HepG2 (cell line): ENCODE measurements at regions not wholly inside any gene's neighbourhood (a gene's known extent, or its start where the extent isn't known, plus 50 kb on each side); places are given as distances from the start of the nearest gene placed in this dataset.

Experiments used
- CC2D1A ChIP-seq: sonication (generic); formaldehyde crosslinking; IDR thresholded peaks from 2 replicates; pipeline ENCODE4 v1.8.1; 2023; ENCODE audit warnings: mild to moderate bottlenecking, missing genetic modification reagents
- FOXJ3 ChIP-seq: sonication (generic); formaldehyde crosslinking; IDR thresholded peaks from 2 replicates; pipeline ENCODE4 v1.4.0; 2020; ENCODE audit warnings: missing genetic modification reagents, mild to moderate bottlenecking, borderline replicate concordance
- FOXO1 ChIP-seq: sonication (generic); formaldehyde crosslinking; IDR thresholded peaks from 2 replicates; pipeline ENCODE4 v1.4.0; 2020; ENCODE audit warnings: missing genetic modification reagents
- HDAC1 ChIP-seq: sonication (generic); formaldehyde crosslinking; IDR thresholded peaks from 2 replicates; pipeline ENCODE4 v1.5.1; 2020; ENCODE audit warnings: mild to moderate bottlenecking, missing genetic modification reagents
- HNF4G ChIP-seq, 2 experiments: sonication (generic) in 1 of 2; formaldehyde crosslinking in 1 of 2; IDR thresholded peaks; 2 replicates each; pipeline versions ENCODE4 v1.4.0 to v1.6.1; 2011 to 2020; ENCODE audit warnings: borderline replicate concordance in 2 of 2, low read depth in 2 of 2, mild to moderate bottlenecking in 2 of 2, low read length in 1 of 2, missing genetic modification reagents in 1 of 2, moderate library complexity in 1 of 2
- KAT8 ChIP-seq: IDR thresholded peaks from 2 replicates; pipeline ENCODE4 v1.6.1; 2016; ENCODE audit warnings: missing genetic modification reagents, missing compliant biosample characterization
- NCOA2 ChIP-seq: sonication (generic); formaldehyde crosslinking; IDR thresholded peaks from 2 replicates; pipeline ENCODE4 v1.8.0; 2022; ENCODE audit warnings: inconsistent platforms
- RARA ChIP-seq: IDR thresholded peaks from 2 replicates; pipeline ENCODE4 v1.6.1; 2016; ENCODE audit warnings: missing genetic modification reagents, missing compliant biosample characterization
- SALL1 ChIP-seq: sonication (generic); formaldehyde crosslinking; IDR thresholded peaks from 2 replicates; pipeline ENCODE4 v1.8.0; 2022; ENCODE audit warnings: mild to moderate bottlenecking, missing genetic modification reagents
- SAP130 ChIP-seq: IDR thresholded peaks from 2 replicates; pipeline ENCODE4 v1.6.1; 2016; ENCODE audit warnings: low read depth
- TCF7 ChIP-seq: sonication (generic); IDR thresholded peaks from 2 replicates; pipeline ENCODE4 v1.6.1; 2016; ENCODE audit warnings: antibody characterized with exemption, low read depth
- ZBTB20 ChIP-seq: sonication (generic); formaldehyde crosslinking; IDR thresholded peaks from 2 replicates; pipeline ENCODE4 v1.8.1; 2023; ENCODE audit warnings: missing genetic modification reagents, low read depth, mild to moderate bottlenecking, borderline replicate concordance
- ZBTB7B ChIP-seq: sonication (generic); formaldehyde crosslinking; IDR thresholded peaks from 2 replicates; pipeline ENCODE4 v1.4.0; 2020; ENCODE audit warnings: missing genetic modification reagents
- ZFX ChIP-seq: sonication (generic); formaldehyde crosslinking; IDR thresholded peaks from 2 replicates; pipeline ENCODE4 v1.4.0; 2020; ENCODE audit warnings: mild to moderate bottlenecking, low read depth, missing genetic modification reagents, moderate library complexity
- ZNF138 ChIP-seq: sonication (generic); formaldehyde crosslinking; IDR thresholded peaks from 2 replicates; pipeline ENCODE4 v1.5.0; 2020; ENCODE audit warnings: mild to moderate bottlenecking, low read depth, missing genetic modification reagents
- ZNF331 ChIP-seq: sonication (generic); formaldehyde crosslinking; IDR thresholded peaks from 2 replicates; pipeline ENCODE4 v1.4.0; 2020; ENCODE audit warnings: missing genetic modification reagents
- ZNF766 ChIP-seq: sonication (generic); formaldehyde crosslinking; IDR thresholded peaks from 2 replicates; pipeline ENCODE4 v1.5.0; 2020; ENCODE audit warnings: missing genetic modification reagents, borderline replicate concordance
- ZNF788 ChIP-seq: sonication (generic); formaldehyde crosslinking; IDR thresholded peaks from 2 replicates; pipeline ENCODE4 v1.5.0; 2020; ENCODE audit warnings: mild to moderate bottlenecking, missing genetic modification reagents, borderline replicate concordance
- TF ChIP-seq, protein P1 (sequence below): sonication (generic); formaldehyde crosslinking; IDR thresholded peaks from 2 replicates; pipeline ENCODE4 v1.5.0; 2020; ENCODE audit warnings: mild to moderate bottlenecking, missing genetic modification reagents, moderate library complexity
- TF ChIP-seq, protein P2 (sequence below): sonication (generic); formaldehyde crosslinking; IDR thresholded peaks from 2 replicates; pipeline ENCODE4 v1.8.0; 2022; ENCODE audit warnings: missing genetic modification reagents, mild to moderate bottlenecking, moderate library complexity, borderline replicate concordance
- TF ChIP-seq, protein P3 (sequence below): sonication (generic); formaldehyde crosslinking; IDR thresholded peaks from 2 replicates; pipeline ENCODE4 v1.4.0; 2020; ENCODE audit warnings: missing genetic modification reagents
- TF ChIP-seq, protein P4 (sequence below): sonication (generic); formaldehyde crosslinking; IDR thresholded peaks from 2 replicates; pipeline ENCODE4 v1.8.1; 2023; ENCODE audit warnings: mild to moderate bottlenecking, missing genetic modification reagents
- TF ChIP-seq, protein P5 (sequence below): sonication (generic); formaldehyde crosslinking; conservative IDR thresholded peaks from 2 replicates; pipeline ENCODE4 v1.5.0; 2020; ENCODE audit warnings: missing genetic modification reagents

DNA sequence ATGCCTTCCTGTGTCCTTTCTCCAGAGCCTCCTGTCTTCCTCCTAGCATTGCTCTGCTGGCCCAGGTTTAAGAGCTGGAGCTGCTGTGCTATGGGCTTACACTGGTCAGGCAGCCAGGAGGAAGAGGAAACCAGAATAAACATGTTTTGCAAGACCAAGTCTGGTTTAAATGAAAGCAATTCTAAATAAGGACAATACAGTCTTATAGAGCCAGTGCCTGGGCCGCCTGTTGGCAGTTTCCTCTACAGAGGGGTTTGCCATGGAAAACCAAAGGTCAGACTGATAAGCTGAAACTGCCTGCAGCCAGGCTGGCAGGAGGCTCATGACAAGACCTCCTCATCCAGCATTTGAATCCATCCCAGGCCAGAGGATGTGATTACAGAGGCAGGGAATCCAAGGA is 92.9 kb upstream of the FGGY start (continued):
- TF ChIP-seq, protein P1, sequence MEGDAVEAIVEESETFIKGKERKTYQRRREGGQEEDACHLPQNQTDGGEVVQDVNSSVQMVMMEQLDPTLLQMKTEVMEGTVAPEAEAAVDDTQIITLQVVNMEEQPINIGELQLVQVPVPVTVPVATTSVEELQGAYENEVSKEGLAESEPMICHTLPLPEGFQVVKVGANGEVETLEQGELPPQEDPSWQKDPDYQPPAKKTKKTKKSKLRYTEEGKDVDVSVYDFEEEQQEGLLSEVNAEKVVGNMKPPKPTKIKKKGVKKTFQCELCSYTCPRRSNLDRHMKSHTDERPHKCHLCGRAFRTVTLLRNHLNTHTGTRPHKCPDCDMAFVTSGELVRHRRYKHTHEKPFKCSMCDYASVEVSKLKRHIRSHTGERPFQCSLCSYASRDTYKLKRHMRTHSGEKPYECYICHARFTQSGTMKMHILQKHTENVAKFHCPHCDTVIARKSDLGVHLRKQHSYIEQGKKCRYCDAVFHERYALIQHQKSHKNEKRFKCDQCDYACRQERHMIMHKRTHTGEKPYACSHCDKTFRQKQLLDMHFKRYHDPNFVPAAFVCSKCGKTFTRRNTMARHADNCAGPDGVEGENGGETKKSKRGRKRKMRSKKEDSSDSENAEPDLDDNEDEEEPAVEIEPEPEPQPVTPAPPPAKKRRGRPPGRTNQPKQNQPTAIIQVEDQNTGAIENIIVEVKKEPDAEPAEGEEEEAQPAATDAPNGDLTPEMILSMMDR (CRISPR knock-in tag) = peak; percentile 27
- TF ChIP-seq SALL1 (CRISPR knock-in tag) (peak; percentile 81), ZBTB20 (0 out of 2 replicates have a peak, but pooled peaks have one; percentile 28), RARA (CRISPR knock-in tag) (peak; percentile 45), CC2D1A (CRISPR knock-in tag) (no peak), ZNF766 (CRISPR knock-in tag) (0 out of 2 replicates have a peak, but pooled peaks have one; percentile 28), FOXO1 (CRISPR knock-in tag) (peak; percentile 79; the same call in 1 of the 2 replicates), ZNF788 (peak; percentile 62; the same call in 1 of the 2 replicates), TCF7 (no peak), ZBTB7B (no peak), ZFX (CRISPR knock-in tag) (no peak), KAT8 (CRISPR knock-in tag) (peak; percentile 42), SAP130 (CRISPR knock-in tag) (0 out of 2 replicates have a peak, but pooled peaks have one; percentile 50), HDAC1 (CRISPR knock-in tag) (peak; percentile 43; the same call in 1 of the 2 replicates), ZNF331 (CRISPR knock-in tag) (peak; percentile 72; the same call in 1 of the 2 replicates), HNF4G (IDR thresholded peaks at IDR 0.05; ENCODE audit: borderline replicate concordance, low read depth, low read length) (peak; percentile 39; the same call in 1 of the 2 replicates), HNF4G (CRISPR knock-in tag; IDR thresholded peaks at IDR 0.05; ENCODE audit: borderline replicate concordance, low read depth) (no peak), NCOA2 (peak; percentile 64), ZNF138 (CRISPR knock-in tag) (no peak), FOXJ3 (CRISPR knock-in tag) (peak; percentile 78; the same call in 1 of the 2 replicates)
- TF ChIP-seq, protein P2, sequence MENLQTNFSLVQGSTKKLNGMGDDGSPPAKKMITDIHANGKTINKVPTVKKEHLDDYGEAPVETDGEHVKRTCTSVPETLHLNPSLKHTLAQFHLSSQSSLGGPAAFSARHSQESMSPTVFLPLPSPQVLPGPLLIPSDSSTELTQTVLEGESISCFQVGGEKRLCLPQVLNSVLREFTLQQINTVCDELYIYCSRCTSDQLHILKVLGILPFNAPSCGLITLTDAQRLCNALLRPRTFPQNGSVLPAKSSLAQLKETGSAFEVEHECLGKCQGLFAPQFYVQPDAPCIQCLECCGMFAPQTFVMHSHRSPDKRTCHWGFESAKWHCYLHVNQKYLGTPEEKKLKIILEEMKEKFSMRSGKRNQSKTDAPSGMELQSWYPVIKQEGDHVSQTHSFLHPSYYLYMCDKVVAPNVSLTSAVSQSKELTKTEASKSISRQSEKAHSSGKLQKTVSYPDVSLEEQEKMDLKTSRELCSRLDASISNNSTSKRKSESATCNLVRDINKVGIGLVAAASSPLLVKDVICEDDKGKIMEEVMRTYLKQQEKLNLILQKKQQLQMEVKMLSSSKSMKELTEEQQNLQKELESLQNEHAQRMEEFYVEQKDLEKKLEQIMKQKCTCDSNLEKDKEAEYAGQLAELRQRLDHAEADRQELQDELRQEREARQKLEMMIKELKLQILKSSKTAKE (CRISPR knock-in tag) = peak; percentile 67; the same call in 1 of the 2 replicates
- TF ChIP-seq, protein P3, sequence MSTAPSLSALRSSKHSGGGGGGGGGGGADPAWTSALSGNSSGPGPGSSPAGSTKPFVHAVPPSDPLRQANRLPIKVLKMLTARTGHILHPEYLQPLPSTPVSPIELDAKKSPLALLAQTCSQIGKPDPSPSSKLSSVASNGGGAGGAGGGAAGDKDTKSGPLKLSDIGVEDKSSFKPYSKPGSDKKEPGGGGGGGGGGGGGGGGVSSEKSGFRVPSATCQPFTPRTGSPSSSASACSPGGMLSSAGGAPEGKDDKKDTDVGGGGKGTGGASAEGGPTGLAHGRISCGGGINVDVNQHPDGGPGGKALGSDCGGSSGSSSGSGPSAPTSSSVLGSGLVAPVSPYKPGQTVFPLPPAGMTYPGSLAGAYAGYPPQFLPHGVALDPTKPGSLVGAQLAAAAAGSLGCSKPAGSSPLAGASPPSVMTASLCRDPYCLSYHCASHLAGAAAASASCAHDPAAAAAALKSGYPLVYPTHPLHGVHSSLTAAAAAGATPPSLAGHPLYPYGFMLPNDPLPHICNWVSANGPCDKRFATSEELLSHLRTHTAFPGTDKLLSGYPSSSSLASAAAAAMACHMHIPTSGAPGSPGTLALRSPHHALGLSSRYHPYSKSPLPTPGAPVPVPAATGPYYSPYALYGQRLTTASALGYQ = peak; percentile 62; the same call in 1 of the 2 replicates
- TF ChIP-seq, protein P4, sequence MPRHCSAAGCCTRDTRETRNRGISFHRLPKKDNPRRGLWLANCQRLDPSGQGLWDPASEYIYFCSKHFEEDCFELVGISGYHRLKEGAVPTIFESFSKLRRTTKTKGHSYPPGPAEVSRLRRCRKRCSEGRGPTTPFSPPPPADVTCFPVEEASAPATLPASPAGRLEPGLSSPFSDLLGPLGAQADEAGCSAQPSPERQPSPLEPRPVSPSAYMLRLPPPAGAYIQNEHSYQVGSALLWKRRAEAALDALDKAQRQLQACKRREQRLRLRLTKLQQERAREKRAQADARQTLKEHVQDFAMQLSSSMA (CRISPR knock-in tag) = no peak
- TF ChIP-seq, protein P5, sequence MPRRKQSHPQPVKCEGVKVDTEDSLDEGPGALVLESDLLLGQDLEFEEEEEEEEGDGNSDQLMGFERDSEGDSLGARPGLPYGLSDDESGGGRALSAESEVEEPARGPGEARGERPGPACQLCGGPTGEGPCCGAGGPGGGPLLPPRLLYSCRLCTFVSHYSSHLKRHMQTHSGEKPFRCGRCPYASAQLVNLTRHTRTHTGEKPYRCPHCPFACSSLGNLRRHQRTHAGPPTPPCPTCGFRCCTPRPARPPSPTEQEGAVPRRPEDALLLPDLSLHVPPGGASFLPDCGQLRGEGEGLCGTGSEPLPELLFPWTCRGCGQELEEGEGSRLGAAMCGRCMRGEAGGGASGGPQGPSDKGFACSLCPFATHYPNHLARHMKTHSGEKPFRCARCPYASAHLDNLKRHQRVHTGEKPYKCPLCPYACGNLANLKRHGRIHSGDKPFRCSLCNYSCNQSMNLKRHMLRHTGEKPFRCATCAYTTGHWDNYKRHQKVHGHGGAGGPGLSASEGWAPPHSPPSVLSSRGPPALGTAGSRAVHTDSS (CRISPR knock-in tag) = no peak
